Stimulated activated naive CD4-positive, alpha-beta T cell treated with Interleukin-2 at 50 U/mL for 16 hours (primary cell): ENCODE measurements at regions not wholly inside any gene's neighbourhood (a gene's known extent, or its start where the extent isn't known, plus 50 kb on each side); places are given as distances from the start of the nearest gene placed in this dataset.
"Not testable (repeated sequence)": the region's sequence is repeated elsewhere in the genome, so short reads cannot be mapped to it uniquely, and the experiment has no call there.

Source experiments
- DNase-seq: peaks from one replicate; lab custom pipeline; 2025; lab: John Stamatoyannopoulos, UW

- DNase-seq = no peak
Measured at GRCh38 chr1:208347191-208347590, 103.0 kb upstream of the PLXNA2 start.

- DNase-seq = no peak
Measured at GRCh38 chr1:208349694-208350330, 105.6 kb upstream of the PLXNA2 start.

GRCh38 chr1:208350815-208351214, 106.6 kb upstream of the PLXNA2 start:
- DNase-seq = no peak

- no peak for DNase-seq
Measured at GRCh38 chr1:208351838-208352237, 107.7 kb upstream of the PLXNA2 start.

GRCh38 chr1:208353797-208354196, 109.6 kb upstream of the PLXNA2 start:
- not testable (repeated sequence) for DNase-seq

- DNase-seq = no peak
Measured at GRCh38 chr1:208357644-208358507, 113.7 kb upstream of the PLXNA2 start.

- DNase-seq = no peak
Measured at GRCh38 chr1:208358651-208359050, 114.5 kb upstream of the PLXNA2 start.

- no peak for DNase-seq
Measured at GRCh38 chr1:208362011-208362410, 117.8 kb upstream of the PLXNA2 start.

- no peak for DNase-seq
Measured at GRCh38 chr1:208366559-208366958, 122.4 kb upstream of the PLXNA2 start.

GRCh38 chr1:208369045-208369444, 124.9 kb upstream of the PLXNA2 start:
- DNase-seq = no peak

- no peak for DNase-seq
Measured at GRCh38 chr1:208369658-208370057, 125.5 kb upstream of the PLXNA2 start.

GRCh38 chr1:208374391-208374941, 130.3 kb upstream of the PLXNA2 start:
- DNase-seq = no peak

- DNase-seq = no peak
Measured at GRCh38 chr1:208381481-208381880, 137.3 kb upstream of the PLXNA2 start.

- no peak for DNase-seq
Measured at GRCh38 chr1:208387908-208388811, 144.0 kb upstream of the PLXNA2 start.

GRCh38 chr1:208393416-208393815, 149.2 kb upstream of the PLXNA2 start:
- no peak for DNase-seq

- DNase-seq = no peak
Measured at GRCh38 chr1:208393826-208394225, 149.6 kb upstream of the PLXNA2 start.

GRCh38 chr1:208397286-208397685, 153.1 kb upstream of the PLXNA2 start:
- DNase-seq = no peak

- no peak for DNase-seq
Measured at GRCh38 chr1:208405014-208405413, 160.8 kb upstream of the PLXNA2 start.

GRCh38 chr1:208409176-208409575, 165.0 kb upstream of the PLXNA2 start:
- no peak for DNase-seq

GRCh38 chr1:208410409-208410808, 166.2 kb upstream of the PLXNA2 start:
- DNase-seq = no peak

- DNase-seq = no peak
Measured at GRCh38 chr1:208413006-208413405, 168.8 kb upstream of the PLXNA2 start.

GRCh38 chr1:208418667-208419066, 174.5 kb upstream of the PLXNA2 start:
- no peak for DNase-seq
